GM19468 (cell line): ENCODE measurements at regions not wholly inside any gene's neighbourhood (a gene's known extent, or its start where the extent isn't known, plus 50 kb on each side); places are given as distances from the start of the nearest gene placed in this dataset.
"Not testable (repeated sequence)": the region's sequence is repeated elsewhere in the genome, so short reads cannot be mapped to it uniquely, and the experiment has no call there.

ENCODE experiments used
- ATAC-seq: cut with Tn5 transposase; IDR thresholded peaks from one replicate; pipeline ENCODE4 v1.9.1; 2021; ENCODE audit warnings: mild to moderate bottlenecking, moderate library complexity, moderate number of reproducible peaks; ENCODE audit not compliant: unreplicated experiment; ENCODE audit errors: extremely low read depth

DNA sequence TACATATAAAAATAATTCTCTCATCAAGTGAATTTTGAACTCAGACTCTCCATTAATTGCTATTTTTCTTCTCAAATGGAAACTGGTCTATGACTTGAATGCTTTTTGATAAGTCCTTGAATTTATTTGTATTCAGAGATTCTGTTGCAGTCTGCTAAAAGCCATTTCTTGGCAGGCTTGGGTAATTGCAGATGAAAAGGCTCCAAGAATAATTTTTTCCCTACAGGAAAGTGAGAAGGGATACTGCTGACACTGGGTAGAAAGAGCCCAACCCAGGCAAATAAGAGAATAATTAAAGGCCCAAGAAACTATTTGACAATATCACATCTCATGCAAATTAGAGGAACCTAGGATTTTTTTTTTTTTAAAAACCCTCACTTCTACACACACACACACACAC is 246.5 kb upstream of the DDI1 start:
- no peak for ATAC-seq

DNA sequence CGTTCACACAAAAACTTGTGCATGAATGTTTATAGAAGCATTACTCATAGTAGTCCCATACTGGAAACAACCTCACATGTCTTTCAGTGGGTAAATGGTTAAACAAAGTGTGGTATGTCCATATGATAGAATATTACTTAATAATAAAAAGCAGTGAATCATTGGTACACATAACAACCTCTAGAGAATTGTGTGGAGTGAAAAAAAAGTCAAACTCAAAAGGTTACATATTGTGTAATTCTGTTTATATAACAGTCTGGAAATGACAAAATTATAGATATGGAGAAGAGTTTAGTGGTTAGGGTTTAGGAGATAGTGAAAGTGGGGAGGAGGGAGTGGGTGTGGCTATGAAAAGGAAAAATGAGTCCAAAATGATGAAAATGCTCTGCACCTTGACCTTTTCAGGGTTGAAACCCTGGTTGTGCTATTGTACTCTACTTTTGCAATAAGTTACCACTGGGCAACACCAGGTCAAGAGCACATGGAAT is 243.4 kb upstream of the DDI1 start:
- no peak for ATAC-seq

DNA sequence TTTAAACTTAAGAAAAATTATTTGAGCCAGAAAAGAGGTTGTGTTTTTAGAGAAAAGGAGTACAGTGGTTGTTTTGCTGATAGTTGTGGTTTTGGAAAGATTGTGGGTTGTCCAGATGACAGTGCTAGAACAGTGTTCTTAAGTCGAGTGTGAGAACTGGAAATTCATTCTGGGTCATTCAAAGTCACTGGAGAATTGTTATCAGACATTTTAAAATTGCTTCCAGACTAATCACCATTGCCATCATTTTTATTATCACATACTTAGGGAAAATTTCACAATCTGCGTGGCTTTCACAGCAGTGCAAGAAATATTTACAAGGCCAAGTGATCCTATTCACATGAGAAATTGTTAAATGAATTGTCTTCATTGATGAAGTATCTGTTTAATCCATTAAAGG is 242.2 kb upstream of the DDI1 start:
- no peak for ATAC-seq

DNA sequence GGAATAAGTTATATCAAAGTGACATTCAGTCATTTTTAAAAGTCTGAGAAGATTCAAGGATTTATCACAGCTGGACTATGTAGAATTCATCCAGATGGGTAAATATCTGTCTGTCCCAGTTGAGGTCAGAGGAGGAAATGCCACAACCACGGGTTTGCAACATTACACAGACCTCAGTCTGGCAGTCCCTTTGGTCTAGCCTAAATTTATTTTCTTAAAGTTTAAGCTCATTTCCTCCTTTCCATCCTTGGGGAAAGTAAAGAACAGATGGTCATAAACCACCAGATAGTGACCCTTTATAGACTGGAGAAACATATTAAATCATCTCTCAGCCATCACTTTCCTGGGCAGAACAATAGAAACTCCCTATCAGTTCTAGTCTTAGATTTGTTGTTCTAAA is 238.4 kb upstream of the DDI1 start:
- no peak for ATAC-seq

GRCh38 chr11:103798446-103798845 is 238.0 kb upstream of the DDI1 start:
- no peak for ATAC-seq

GRCh38 chr11:103800406-103801114 is 235.9 kb upstream of the DDI1 start:
- ATAC-seq: no peak

DNA sequence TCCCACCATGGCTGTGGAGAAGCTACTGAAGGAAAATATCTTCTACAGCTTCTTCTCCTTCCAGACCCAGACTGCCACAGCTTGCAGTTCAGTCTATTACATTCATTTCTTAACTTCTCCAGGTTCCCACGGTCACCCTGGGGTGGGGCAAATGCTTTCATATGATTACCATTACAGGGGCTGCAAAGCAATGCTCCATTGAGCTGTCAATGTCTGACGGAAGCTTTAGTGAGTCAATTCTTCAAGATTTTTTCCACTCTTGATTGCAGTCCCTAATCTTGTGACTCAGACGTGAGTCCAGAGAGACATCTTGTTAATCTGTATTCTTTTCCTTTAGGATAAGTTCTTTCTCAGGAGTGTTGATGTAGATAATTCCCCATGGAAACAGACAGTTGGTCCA is 233.4 kb upstream of the DDI1 start:
- ATAC-seq: no peak

- ATAC-seq: no peak
These were observed 230.8 kb upstream of the DDI1 start for GRCh38 chr11:103805688-103806009.

DNA sequence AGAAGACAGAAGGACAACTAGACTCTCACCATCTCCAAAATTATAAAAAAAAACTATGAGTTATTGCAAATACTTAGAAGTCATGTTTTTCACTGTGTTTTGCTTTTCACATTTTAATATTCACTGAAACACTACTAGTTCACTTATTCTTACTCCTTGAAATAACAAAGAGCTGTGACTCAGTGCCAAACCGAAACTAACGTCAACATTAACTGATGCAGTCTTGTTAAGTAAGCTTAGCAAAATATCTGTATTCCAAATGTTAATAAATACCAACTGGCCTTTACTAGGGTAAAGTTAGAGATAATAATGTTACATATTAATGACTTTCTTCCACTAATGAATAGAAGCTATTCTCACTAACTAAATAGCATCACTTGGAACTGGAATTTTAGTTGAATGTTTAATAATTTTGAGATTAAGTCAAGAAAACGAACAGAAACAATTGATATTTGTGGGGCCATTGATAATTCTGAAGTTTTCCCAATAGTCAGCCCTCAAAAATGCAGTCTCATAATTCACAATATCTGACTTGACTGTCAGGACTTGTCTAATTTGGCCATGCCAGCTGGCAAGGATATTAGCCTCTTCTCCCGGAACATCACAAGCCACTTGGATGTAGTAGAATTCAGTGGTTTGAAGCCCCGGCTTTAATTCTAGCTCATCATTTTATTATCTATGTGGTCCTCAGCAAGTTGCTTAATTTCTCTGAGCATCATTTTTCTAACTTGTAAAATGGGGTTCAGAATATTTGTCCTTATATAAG is 230.1 kb upstream of the DDI1 start:
- ATAC-seq: no peak

DNA sequence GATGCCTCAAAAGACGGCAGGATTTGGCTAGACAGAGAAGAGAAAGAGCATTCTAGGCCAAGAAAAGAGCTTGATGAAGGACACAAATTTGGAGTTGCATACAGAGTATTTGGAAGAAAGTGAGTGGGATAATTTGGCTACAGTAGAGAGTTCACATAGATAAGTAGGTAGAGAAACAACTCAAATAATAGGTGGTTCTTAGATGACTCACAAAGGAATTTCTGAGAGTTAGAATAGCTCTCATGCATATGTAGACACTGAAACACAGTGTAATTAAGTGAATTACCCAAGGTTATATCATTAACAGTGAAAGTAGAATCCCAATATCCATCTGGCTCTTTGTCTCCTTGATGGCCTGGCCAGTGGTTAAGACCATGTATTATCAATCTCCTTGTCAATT is 228.6 kb upstream of the DDI1 start:
- ATAC-seq: no peak

- no peak for ATAC-seq
These were observed 228.2 kb upstream of the DDI1 start for GRCh38 chr11:103808252-103808651.

DNA sequence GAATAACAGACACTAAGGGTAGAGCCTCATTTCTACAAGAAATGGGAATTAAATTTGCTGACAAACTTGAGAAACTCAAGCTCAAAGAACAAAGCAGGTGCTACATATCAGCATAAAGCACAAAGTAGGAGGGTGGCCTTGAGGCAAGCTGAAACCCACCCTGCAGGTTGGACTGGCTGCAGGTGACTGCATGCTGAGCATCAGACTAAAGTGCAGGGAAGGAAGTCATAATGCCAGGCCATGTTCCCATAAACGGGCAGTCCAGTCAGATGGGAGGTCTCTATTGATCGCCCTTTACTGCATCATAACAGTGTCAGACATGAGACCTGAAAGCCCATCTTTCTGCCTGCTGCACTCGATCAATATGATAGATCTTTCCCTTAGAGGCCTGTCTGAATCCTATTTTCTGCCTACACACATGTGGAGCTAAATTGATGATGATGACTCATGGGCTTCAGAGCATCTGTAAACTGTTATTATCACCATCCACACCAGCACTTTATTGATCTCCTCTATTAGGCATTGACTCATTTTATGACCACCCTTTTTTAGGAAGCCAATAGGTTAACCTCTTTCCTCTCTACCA is 224.5 kb upstream of the DDI1 start:
- no peak for ATAC-seq

GRCh38 chr11:103812680-103813079 is 223.8 kb upstream of the DDI1 start:
- no peak for ATAC-seq

DNA sequence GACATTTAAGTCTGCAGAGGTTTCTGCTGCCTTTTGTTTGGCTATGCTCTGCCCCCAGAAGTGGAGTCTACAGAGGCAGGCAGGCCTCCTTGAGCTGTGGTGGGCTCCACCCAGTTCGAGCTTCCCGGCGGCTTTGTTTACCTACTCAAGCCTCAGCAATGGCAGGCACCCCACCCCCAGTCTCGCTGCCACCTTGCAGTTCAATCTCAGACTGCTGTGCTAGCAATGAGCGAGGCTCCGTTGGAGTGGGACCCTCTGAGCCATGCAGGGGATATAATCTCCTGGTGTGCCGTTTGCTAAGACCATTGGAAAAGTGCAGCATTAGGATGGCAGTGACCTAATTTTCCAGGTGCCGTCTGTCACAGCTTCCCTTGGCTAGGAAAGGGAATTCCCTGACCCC is 216.1 kb upstream of the DDI1 start:
- not testable (repeated sequence) for ATAC-seq

GRCh38 chr11:103824116-103824515 is 212.3 kb upstream of the DDI1 start:
- ATAC-seq: no peak

DNA sequence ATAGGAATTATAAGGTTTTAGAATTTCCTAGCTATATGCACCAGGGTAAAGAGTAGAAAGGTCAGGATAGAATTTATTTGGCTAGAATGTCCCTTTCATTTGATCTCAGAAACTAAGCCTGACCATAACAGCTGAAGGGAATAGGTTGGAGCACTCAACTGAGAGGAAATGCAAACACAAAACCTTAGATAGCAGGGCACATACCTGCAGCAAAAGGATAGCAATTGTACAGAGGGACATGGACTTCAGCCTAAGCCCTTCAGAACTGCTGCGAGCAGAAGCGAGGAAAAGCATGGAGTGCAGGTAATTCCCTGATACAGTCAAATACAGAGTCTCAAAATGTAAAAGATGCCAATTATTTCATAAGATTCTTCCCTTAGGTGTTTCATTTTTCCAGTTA is 211.0 kb upstream of the DDI1 start:
- ATAC-seq: no peak

DNA sequence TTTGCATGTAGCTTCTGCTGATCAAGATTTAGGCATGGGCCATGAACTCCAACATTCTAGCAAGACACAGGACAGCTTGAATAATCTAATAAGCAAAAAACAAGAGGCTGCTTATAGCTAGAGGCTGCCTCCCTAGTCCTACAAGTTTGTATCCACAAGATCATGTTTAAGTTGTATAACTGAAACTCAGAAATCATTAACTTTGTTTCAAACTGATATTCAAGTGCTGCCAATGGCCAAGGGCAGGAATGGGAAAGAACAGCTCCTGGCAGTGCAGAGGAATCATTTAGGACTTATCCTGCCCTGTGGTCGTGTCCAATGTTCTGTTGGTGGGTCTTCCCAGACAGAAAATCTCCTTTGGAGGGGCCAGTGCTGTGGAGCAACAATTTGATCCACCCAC is 209.6 kb upstream of the DDI1 start:
- ATAC-seq: no peak

DNA sequence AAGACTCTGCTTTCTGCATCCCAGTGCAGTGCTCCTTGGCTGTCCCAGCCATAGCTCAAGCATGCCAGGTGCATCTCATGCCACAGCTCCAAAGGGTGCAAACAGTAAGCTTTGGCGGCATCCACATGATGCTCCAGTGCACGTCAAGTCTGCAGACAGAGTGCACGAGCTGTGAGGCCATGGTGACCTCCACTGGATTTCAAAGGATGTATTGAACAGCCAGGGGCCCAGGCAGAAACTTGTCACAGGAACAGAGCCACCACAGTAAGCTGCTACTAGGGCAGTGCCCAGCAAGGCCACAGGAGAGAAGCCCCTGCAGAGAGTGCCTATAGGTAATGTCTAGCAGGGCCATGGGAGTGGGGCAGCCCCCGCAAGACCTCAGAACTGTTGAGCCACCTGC is 206.8 kb upstream of the DDI1 start:
- ATAC-seq: no peak

GRCh38 chr11:103830205-103830604 is 206.2 kb upstream of the DDI1 start:
- no peak for ATAC-seq

DNA sequence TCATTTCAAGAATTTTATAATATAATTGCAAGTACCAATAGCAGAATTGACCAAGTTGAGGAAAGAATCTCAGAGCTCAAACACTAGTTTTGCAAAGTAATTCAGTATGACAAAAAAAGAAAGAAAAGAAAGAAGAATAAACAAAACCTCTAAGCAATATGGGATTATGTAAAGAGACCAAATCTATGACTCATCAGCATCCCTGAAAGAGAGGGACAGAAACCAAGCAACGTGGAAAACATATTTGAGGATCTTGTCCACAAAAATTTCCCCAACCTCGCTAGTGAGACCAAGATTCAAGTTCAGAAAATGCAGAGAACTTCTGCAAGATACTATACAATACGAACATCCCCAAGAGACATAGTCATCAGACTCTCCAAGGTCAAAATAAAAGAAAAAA is 203.7 kb upstream of the DDI1 start:
- ATAC-seq: no peak

- ATAC-seq: no peak
These were observed 194.2 kb upstream of the DDI1 start for GRCh38 chr11:103842191-103842590.

DNA sequence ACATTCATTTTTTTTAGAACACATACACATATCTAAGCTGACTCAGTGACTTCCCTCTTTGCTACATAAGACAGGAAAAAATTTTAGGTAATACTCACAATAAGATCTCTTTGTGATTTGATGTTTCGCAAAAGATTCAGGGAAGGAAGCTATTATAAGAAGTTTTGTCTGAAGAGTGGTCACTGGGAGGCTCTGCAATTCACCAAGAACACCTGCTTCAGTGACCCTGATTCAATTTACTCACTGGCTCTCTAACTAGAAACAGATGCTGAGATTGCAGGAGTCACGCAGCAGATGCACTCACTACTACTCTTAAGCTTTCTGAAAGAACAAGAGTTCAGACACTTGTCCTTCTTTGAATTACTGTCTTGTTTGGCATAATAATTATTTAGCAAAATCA is 193.6 kb upstream of the DDI1 start:
- no peak for ATAC-seq
